GM21576 (cell line): ENCODE measurements at regions not wholly inside any gene's neighbourhood (a gene's known extent, or its start where the extent isn't known, plus 50 kb on each side); places are given as distances from the start of the nearest gene placed in this dataset.
"Not testable (repeated sequence)": the region's sequence is repeated elsewhere in the genome, so short reads cannot be mapped to it uniquely, and the experiment has no call there.

ENCODE experiments used
- ATAC-seq: cut with Tn5 transposase; IDR thresholded peaks from one replicate; pipeline ENCODE4 v1.9.1; 2021; ENCODE audit warnings: mild to moderate bottlenecking, moderate library complexity; ENCODE audit not compliant: unreplicated experiment

GRCh38 chr4:79850626-79851025 is 222.4 kb downstream of the ANTXR2 start:
- no peak for ATAC-seq

- ATAC-seq = no peak
Measured at GRCh38 chr4:79848329-79848728, 224.7 kb downstream of the ANTXR2 start.

DNA sequence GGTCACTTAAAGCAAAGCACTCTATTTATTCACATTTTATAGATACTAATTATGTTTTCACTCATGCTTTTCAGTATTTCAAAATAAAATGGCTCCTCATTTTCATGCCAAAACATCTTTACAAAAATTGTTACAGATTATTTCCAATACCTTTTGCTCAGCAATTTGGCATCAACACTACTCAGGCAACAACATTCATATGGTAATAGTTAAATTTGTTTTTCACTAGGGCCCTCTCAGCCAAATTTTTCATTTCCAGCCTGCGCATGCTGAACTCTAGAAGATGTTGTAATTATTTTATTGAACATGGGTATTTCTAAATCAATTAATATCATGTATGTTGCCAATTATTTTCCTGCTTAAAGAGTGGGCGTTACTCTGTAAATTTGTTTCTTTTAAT is 225.6 kb downstream of the ANTXR2 start:
- no peak for ATAC-seq

- ATAC-seq = no peak
Measured at GRCh38 chr4:79842162-79842561, 230.9 kb downstream of the ANTXR2 start.

- no peak for ATAC-seq
Measured at GRCh38 chr4:79833857-79834256, 239.2 kb downstream of the ANTXR2 start.

DNA sequence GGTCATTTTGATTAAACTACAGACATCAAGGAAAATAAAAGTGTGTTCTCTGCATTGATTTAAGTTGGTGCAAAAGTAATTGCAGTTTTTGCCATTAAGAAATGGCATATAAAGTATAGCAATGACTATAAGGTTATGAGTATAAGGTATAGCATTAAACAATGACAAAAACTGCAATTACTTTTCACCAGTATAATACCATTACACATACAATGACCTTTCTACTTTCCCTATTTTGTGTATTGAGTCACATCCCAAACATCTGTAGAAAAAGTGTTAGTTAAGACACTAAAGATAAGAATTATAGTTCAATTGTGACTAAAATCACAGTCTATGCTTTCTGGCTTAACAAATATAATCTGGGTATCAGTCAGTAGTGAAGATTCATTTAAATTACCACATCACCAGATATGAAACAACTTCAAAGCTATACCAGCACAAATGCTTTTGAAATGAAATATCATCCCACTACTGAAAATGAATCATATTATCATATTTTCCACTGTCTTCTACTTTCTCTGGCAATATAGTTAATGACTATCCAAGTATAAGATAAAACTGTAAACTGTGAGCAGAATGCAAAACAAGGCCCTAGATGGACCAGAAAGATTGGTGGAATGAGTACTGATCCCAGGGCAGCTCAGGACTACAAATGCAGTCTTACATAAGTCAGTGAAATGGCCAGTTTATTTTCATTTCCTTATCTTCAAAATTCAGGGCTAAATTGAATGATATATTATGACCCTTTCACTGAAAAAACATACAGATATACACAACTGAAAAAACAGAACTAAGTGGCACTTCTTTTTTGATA is 241.1 kb downstream of the ANTXR2 start:
- ATAC-seq = no peak

- no peak for ATAC-seq
Measured at GRCh38 chr4:79831119-79831528, 241.9 kb downstream of the ANTXR2 start.

- ATAC-seq = no peak
Measured at GRCh38 chr4:79827283-79827682, 245.7 kb downstream of the ANTXR2 start.

GRCh38 chr4:79823148-79823763 is 249.8 kb downstream of the ANTXR2 start:
- ATAC-seq = no peak

- ATAC-seq = no peak
Measured at GRCh38 chr4:79820427-79820826, 252.6 kb downstream of the ANTXR2 start.

DNA sequence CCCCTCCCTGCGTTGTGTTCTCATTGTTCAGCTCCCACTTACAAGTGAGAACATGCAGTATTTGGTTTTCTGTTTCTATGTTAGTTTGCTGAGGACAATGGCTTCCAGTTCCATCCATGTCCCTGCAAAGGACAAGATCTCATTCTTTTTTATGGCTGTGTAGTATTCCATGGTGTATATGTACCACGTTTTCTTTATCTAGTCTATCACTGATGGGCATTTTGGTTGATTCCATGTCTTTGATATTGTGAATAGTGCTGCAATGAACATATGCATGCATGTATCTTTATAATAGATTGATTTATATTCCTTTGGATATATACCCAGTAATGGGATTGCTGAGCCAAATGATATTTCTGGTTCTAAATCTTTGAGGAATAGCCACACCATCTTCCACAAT is 265.1 kb downstream of the ANTXR2 start:
- ATAC-seq = not testable (repeated sequence)

DNA sequence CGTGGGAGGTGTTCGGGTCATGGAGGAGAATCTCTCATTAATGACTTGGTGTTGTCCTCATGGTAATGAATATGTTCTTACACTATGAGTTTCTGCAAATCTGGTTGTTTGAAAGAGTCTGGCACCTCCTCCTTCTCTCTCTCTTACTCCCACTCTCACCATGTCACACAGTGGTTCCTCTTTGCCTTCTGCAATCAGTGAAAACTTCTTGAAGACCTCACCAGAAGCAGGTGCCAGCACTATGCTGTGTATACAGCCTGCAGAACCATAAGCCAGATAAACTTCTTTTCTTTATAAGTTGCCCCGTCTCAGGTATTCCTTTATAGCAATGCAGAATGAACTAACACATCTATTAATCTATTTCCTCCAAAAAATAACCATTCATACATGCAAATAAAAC is 275.0 kb downstream of the ANTXR2 start:
- ATAC-seq = no peak

DNA sequence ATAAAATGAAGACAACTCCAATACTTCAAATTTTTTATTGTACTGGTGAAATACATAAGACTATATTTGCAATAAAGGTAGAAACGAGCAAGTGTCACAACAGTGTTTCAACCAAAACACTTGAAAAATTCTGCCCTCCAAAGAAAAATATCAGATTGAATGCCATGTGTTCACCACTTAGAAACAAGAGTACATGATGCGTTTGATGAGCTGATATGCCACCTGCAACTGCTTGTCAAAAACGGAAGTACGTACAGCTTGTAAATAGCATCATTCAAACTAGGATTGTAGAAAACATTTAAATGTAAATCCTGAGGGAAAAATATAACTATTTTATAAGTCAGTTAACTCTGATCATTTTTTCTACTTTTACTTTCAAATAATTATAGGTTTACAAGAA is 276.1 kb downstream of the ANTXR2 start:
- no peak for ATAC-seq

GRCh38 chr4:79788884-79789283 is 284.1 kb downstream of the ANTXR2 start:
- ATAC-seq = no peak

DNA sequence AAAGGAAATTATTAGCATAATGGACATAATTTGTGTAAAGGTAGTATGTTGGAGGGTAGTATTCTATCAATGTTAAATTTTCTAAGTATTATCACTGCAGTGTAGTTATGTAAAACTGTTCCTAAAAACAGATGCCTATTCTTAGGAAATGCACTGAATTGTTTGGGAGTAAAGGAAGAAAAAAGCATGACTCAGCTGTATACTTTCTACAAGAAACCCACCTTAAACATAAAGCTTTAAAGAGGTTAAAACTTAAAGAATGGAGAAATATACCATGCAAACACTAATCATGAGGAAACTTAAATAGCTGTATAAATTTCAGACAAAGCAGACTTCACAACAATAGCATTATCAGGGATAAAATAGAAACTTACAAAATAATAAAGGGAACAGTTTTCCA is 292.9 kb downstream of the ANTXR2 start:
- no peak for ATAC-seq

DNA sequence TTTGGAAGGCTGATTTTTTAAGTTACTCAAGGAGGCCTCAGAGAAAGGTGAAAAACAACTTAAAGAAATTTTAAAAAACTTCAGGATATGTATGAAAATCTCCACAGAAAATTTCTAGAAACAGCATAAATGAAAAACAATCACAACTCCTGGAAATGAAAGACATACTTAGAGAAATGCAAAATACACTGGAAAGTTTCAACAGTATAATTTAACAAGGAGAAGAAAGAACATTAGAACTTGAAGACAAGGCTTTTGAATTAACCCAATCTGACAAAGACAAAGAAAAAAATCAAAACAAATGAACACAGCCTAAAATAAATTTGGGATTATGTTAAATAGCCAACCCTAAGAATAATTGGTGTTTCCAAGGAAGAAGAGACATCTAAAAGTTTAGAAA is 300.5 kb downstream of the ANTXR2 start:
- no peak for ATAC-seq

- ATAC-seq = no peak
Measured at GRCh38 chr4:79764120-79764519, 308.9 kb downstream of the ANTXR2 start.

GRCh38 chr4:79763486-79764075 is 309.4 kb downstream of the ANTXR2 start:
- ATAC-seq = no peak

DNA sequence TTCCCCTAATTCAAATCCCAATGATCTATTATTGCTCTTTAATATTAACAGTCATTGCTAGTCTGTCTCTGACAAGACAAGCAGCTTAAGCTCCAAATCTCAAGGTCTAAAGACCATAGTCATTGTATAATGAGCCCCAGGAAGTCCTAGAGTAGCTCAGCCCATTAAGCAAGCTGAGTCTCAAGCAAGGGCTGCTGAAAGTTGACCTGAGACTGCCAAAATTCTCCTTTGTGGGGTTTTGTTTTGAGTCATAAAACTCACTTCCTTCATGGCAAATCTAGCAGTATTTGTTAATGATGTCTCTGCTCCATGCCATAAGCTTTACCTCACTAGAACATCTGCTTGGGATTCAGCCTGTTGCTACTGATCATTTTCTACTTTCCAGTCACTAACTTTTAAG is 313.2 kb downstream of the ANTXR2 start:
- no peak for ATAC-seq

GRCh38 chr4:79757600-79757999 is 315.4 kb downstream of the ANTXR2 start:
- ATAC-seq = no peak

DNA sequence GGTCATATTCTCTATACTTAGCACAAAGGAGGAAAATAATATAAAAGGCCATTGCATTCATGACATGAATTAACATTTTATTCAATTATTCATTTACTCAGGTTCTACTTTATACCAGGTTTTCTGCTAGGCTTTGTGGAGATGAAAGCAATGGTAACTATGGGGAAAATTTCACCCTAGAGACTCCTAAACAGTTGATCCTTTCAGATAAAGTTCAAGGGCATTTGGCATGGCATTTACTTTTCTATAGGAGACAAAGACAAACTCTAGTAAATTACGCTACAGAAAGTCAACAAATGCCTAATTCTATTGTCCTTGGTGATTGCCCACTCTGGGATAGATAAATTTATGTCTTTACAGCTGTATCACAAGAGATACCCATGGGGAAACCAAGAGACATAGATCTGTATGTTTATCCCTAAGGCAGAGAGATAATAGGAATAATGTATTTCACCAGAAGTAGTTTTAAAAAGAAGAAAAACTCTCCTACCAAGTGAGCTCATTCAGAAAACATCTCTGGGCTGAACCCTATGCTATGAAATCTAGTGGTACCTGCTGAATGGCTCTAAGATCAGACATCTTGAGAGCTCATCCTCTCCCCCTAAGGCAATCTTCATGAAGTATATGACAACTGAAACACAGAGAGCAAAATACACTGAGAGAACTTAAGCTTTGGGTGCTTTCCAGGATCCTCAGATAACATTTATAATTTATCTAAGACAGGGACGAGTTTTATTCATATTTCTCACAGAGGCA is 316.7 kb downstream of the ANTXR2 start:
- no peak for ATAC-seq
